CD4-positive, alpha-beta T cell (primary cell): ENCODE measurements at regions not wholly inside any gene's neighbourhood (a gene's known extent, or its start where the extent isn't known, plus 50 kb on each side); places are given as distances from the start of the nearest gene placed in this dataset.

Experiments used
- ATAC-seq: fragments of 200-7000 bp; cut with Tn5 transposase; one replicate; pipeline ENCODE4 v1.10.0; 2022; ENCODE audit warnings: mild to moderate bottlenecking; ENCODE audit not compliant: poor library complexity
- CTCF ChIA-PET: fragments of 350-600 bp; sonication (Branson Sonifier 250); formaldehyde crosslinking; loops from one replicate; lab custom pipeline; 2021; ENCODE audit warnings: antibody characterized with exemption, inconsistent platforms; lab: Charles Lee
- POLR2A ChIA-PET: fragments of 350-600 bp; sonication (Branson Sonifier 250); formaldehyde crosslinking; loops from one replicate; lab custom pipeline; 2021; ENCODE audit warnings: antibody characterized with exemption, inconsistent platforms; lab: Charles Lee
- DNase-seq, 14 experiments: peaks; one replicate each; pipeline ENCODE4 v3.0.0-alpha.2; 2013 to 2020; ENCODE audit warnings: mixed read lengths in 2 of 14
- H3K27ac ChIP-seq, 2 donors: one replicate each; pipeline versions ENCODE4 v1.5.1 to v1.7.0; 2013; ENCODE audit warnings: low read length in 2 of 2, low read depth in 1 of 2, mild to moderate bottlenecking in 1 of 2
- H3K27me3 ChIP-seq, 2 experiments: 1 replicate in 1 of 2; 2 replicates in 1 of 2; pipeline versions ENCODE4 v1.6.1 to v1.7.0; 2013; ENCODE audit warnings: low read length in 2 of 2, control low read depth in 1 of 2, mild to moderate bottlenecking in 1 of 2, moderate library complexity in 1 of 2; ENCODE audit not compliant: insufficient read depth in 2 of 2, control insufficient read depth in 1 of 2
- H3K36me3 ChIP-seq: one replicate; pipeline ENCODE4 v1.6.1; 2013; ENCODE audit warnings: low read length, control low read depth; ENCODE audit not compliant: insufficient read depth
- H3K4me1 ChIP-seq: one replicate; pipeline ENCODE4 v1.6.1; 2013; ENCODE audit warnings: low read length, control low read depth; ENCODE audit not compliant: insufficient read depth
- H3K4me3 ChIP-seq: one replicate; pipeline ENCODE4 v1.5.1; 2013; ENCODE audit warnings: mild to moderate bottlenecking, low read length, moderate library complexity
- H3K9me3 ChIP-seq, 2 experiments: 1 replicate in 1 of 2; 2 replicates in 1 of 2; pipeline versions ENCODE4 v1.6.1 to v1.7.0; 2013; ENCODE audit warnings: low read length in 2 of 2, mild to moderate bottlenecking in 2 of 2, control low read depth in 1 of 2, moderate library complexity in 1 of 2; ENCODE audit not compliant: control insufficient read depth in 1 of 2, insufficient read depth in 1 of 2
- H3K27ac Mint-ChIP-seq: one replicate; pipeline ENCODE4 v1.8.0; 2020; ENCODE audit warnings: mixed read lengths
- H3K27me3 Mint-ChIP-seq: one replicate; pipeline ENCODE4 v1.8.0; 2021; ENCODE audit warnings: mixed read lengths
- H3K36me3 Mint-ChIP-seq: one replicate; pipeline ENCODE4 v1.8.0; 2021; ENCODE audit warnings: low read depth, mixed read lengths
- H3K4me1 Mint-ChIP-seq: one replicate; pipeline ENCODE4 v1.8.0; 2021; ENCODE audit warnings: low read depth, mixed read lengths
- H3K4me3 Mint-ChIP-seq: one replicate; pipeline ENCODE4 v1.8.0; 2020; ENCODE audit warnings: mild to moderate bottlenecking, mixed read lengths
- H3K9me3 Mint-ChIP-seq: one replicate; pipeline ENCODE4 v1.8.0; 2020; ENCODE audit warnings: mixed read lengths
- intact Hi-C, 2 experiments: fragments of 100-400 bp; cut with DNase I in 1 of 2; cut with micrococcal nuclease in 1 of 2; formaldehyde crosslinking; loops; one replicate each; pipeline versions ENCODE4 v1.15.1 to v1.9.0; 2023 to 2025; cut with DNase I, micrococcal nuclease
- TF ChIP-seq, protein P1 (sequence below): fragments of 200-600 bp; IDR thresholded peaks from one replicate; pipeline ENCODE4 v1.8.0; 2022; ENCODE audit warnings: antibody characterized with exemption, mild to moderate bottlenecking

DNA sequence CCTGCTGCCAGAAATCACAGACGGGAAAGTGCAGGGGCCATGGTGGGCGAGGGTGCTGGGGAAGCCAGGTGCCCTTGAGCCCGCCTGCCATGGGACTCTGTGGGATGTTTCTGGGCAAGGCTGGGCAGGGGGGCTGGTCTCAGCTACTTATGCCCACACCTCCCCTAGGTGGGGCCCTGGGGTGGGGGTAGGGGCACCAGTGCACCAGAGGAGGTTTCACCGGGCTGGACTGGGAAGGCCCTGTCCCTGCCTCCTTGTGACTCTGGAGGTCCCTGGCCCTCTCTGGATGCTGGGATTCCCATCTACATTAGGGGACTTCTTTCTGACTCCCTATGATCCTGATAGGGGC lies 75.2 kb upstream of the WNT11 start:
- POLR2A ChIA-PET, result no interaction called here
- intact Hi-C loops, result no loop called here
- no peaks in the 10 kb centered on the region for H3K4me1 Mint-ChIP-seq
- H3K9me3 Mint-ChIP-seq, result no peaks in the 10 kb centered on the region
- no peaks in the 10 kb centered on the region for H3K36me3 Mint-ChIP-seq
- CTCF ChIA-PET, result no interaction called here
- H3K27me3 Mint-ChIP-seq, result no peaks in the 10 kb centered on the region
- TF ChIP-seq, protein P1, sequence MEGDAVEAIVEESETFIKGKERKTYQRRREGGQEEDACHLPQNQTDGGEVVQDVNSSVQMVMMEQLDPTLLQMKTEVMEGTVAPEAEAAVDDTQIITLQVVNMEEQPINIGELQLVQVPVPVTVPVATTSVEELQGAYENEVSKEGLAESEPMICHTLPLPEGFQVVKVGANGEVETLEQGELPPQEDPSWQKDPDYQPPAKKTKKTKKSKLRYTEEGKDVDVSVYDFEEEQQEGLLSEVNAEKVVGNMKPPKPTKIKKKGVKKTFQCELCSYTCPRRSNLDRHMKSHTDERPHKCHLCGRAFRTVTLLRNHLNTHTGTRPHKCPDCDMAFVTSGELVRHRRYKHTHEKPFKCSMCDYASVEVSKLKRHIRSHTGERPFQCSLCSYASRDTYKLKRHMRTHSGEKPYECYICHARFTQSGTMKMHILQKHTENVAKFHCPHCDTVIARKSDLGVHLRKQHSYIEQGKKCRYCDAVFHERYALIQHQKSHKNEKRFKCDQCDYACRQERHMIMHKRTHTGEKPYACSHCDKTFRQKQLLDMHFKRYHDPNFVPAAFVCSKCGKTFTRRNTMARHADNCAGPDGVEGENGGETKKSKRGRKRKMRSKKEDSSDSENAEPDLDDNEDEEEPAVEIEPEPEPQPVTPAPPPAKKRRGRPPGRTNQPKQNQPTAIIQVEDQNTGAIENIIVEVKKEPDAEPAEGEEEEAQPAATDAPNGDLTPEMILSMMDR, result no peak
- H3K27ac ChIP-seq, result no peak overlapping the region
- H3K27me3 ChIP-seq, result no peaks in the 10 kb centered on the region
- no peaks in the 10 kb centered on the region for H3K9me3 ChIP-seq
- no peak overlapping the region for H3K4me3 Mint-ChIP-seq
- no peak for ATAC-seq
- no peak overlapping the region for H3K4me3 ChIP-seq
- H3K27ac Mint-ChIP-seq, result no peak overlapping the region
- no peaks in the 10 kb centered on the region for H3K4me1 ChIP-seq
- no peaks in the 10 kb centered on the region for H3K36me3 ChIP-seq
- no peak for DNase-seq

DNA sequence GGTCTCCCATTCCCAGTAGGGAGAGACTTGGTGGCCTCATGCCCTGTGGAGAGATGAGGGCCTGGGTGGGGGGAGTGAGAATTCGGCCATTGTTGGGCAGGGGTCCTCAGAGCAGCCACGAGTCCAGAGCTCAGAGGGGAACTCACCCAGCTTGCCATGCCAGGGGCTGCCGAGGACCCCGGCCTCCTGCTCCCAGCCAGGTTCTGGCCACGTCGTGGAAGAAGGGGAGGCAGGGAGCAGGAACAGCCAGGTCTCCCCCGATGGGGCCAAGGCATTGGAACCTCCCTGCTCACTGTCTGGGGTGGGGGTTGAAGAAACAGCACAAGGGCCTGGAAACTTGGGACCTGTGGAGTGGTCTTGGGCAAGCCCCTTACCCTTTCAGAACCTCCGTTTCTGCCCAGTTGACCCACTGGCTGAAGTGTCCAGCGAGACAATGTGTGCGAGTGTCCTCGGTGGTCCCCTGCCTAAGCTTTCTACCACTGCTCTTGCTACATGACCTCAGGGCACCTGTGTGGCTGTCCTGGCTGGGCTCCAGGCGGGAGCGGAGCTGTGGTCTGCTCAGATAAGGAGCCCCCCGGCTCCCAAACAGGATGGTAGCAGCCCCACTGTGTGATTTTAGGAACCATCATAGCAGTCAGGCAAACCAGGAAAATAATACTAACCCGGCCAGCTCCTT lies 74.7 kb upstream of the WNT11 start:
- no peak for DNase-seq
- Mint-ChIP-seq H3K4me3 (no peak overlapping the region), H3K36me3 (no peaks in the 10 kb centered on the region), H3K4me1 (no peaks in the 10 kb centered on the region), H3K27me3 (no peaks in the 10 kb centered on the region), H3K9me3 (no peaks in the 10 kb centered on the region), H3K27ac (no peak overlapping the region)
- H3K4me3 ChIP-seq, result no peak overlapping the region
- no peak for ATAC-seq
- H3K4me1 ChIP-seq, result no peaks in the 10 kb centered on the region
- H3K27me3 ChIP-seq, result no peaks in the 10 kb centered on the region
- CTCF ChIA-PET, result no interaction called here
- H3K9me3 ChIP-seq, result no peaks in the 10 kb centered on the region
- H3K27ac ChIP-seq, result no peak overlapping the region
- H3K36me3 ChIP-seq, result no peaks in the 10 kb centered on the region
- POLR2A ChIA-PET, result no interaction called here
- intact Hi-C loops, result no loop called here
- TF ChIP-seq, protein P1, result no peak

DNA sequence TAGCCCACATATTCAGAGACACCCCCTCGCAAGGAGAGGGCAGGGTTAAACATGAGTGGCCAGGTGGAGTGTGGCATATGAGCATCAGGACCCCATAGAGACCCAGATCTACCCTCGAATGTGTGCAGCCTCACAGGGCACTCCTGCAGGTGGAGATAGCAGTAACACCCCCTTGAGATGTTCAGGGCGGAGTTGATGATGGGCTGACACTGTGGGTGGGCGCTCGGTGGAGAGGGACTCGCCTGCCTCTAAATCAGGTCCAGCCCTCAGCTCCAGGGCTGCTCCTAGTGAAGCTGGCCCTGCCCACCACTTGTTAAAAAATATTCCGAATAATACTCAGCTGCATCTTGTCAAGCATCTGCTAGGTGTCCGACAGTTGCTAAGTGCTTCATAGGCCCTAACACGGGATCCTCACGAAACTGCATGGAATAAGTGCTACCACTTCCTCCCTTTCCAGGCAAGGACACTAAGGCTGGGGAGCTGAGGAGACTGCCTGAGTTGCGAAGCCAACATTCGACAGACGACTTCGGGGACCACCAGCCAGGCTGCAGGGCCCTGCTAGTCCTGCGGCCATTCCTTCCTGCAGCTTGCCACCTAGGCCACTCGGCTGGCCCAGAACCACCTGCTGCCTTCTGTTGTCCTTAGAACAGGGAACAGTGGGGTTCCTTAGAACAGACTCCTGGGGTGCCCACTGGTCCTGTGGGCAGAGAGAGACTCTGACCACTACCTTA lies 74.0 kb upstream of the WNT11 start:
- POLR2A ChIA-PET, result no interaction called here

More for the DNA sequence above, 74.0 kb upstream of the WNT11 start:
- TF ChIP-seq, protein P1, result no peak
- intact Hi-C loops, result no loop called here
- no peaks in the 10 kb centered on the region for H3K9me3 Mint-ChIP-seq
- no peaks in the 10 kb centered on the region for H3K36me3 Mint-ChIP-seq
- H3K27me3 Mint-ChIP-seq, result no peaks in the 10 kb centered on the region
- no peaks in the 10 kb centered on the region for H3K4me1 ChIP-seq
- CTCF ChIA-PET, result no interaction called here
- no peaks in the 10 kb centered on the region for H3K4me1 Mint-ChIP-seq
- no peak overlapping the region for H3K4me3 ChIP-seq
- DNase-seq, result no peak
- no peaks in the 10 kb centered on the region for H3K9me3 ChIP-seq
- no peak overlapping the region for H3K27ac ChIP-seq
- no peak overlapping the region for H3K27ac Mint-ChIP-seq
- H3K36me3 ChIP-seq, result no peaks in the 10 kb centered on the region
- H3K4me3 Mint-ChIP-seq, result no peak overlapping the region
- no peak for ATAC-seq
- H3K27me3 ChIP-seq, result no peaks in the 10 kb centered on the region
